ENCODE measurements at regions not wholly inside any gene's neighbourhood (a gene's known extent, or its start where the extent isn't known, plus 50 kb on each side); places are given as distances from the start of the nearest gene placed in this dataset.

DNA sequence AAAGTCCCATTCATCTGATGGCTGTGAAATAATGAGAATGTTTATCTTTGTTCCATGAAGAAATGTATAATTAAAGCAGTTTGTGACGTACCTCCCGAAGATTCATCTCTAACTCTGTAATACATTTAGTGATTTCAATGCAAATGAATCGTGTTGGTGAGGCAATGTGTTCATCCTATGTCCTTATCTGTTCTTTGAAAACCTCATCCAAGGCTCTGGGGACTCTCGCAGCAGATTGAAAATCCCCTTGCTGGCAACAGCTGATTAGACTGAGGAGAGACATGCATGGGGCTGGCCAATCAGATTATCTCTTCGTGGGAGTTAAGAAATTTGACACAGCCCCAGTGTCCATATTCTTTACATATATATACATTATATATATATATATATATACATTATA, 1095.4 kb upstream of the EEF2KMT start:
- TF ChIP-seq NFIC (IDR thresholded peaks at IDR 0.05): no peak
- TF ChIP-seq, protein P1, sequence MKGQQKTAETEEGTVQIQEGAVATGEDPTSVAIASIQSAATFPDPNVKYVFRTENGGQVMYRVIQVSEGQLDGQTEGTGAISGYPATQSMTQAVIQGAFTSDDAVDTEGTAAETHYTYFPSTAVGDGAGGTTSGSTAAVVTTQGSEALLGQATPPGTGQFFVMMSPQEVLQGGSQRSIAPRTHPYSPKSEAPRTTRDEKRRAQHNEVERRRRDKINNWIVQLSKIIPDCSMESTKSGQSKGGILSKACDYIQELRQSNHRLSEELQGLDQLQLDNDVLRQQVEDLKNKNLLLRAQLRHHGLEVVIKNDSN (IDR thresholded peaks at IDR 0.05): no peak
- TF ChIP-seq YY1 (IDR thresholded peaks at IDR 0.05; ENCODE audit: low read depth): no peak
- no peak for TF ChIP-seq EP300 (IDR thresholded peaks at IDR 0.05; ENCODE audit: borderline replicate concordance)
- no peak for TF ChIP-seq CEBPB (IDR thresholded peaks at IDR 0.05)
- no peak for TF ChIP-seq RAD21 (IDR thresholded peaks at IDR 0.05; ENCODE audit: low read depth)
- no peak for TF ChIP-seq TAF1 (IDR thresholded peaks at IDR 0.05; ENCODE audit: low read depth)
- no peak for TF ChIP-seq CREB1 (IDR thresholded peaks at IDR 0.05; ENCODE audit: low read depth)
- TF ChIP-seq, protein P2, sequence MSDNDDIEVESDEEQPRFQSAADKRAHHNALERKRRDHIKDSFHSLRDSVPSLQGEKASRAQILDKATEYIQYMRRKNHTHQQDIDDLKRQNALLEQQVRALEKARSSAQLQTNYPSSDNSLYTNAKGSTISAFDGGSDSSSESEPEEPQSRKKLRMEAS (IDR thresholded peaks at IDR 0.05): no peak
- TF ChIP-seq, protein P3, sequence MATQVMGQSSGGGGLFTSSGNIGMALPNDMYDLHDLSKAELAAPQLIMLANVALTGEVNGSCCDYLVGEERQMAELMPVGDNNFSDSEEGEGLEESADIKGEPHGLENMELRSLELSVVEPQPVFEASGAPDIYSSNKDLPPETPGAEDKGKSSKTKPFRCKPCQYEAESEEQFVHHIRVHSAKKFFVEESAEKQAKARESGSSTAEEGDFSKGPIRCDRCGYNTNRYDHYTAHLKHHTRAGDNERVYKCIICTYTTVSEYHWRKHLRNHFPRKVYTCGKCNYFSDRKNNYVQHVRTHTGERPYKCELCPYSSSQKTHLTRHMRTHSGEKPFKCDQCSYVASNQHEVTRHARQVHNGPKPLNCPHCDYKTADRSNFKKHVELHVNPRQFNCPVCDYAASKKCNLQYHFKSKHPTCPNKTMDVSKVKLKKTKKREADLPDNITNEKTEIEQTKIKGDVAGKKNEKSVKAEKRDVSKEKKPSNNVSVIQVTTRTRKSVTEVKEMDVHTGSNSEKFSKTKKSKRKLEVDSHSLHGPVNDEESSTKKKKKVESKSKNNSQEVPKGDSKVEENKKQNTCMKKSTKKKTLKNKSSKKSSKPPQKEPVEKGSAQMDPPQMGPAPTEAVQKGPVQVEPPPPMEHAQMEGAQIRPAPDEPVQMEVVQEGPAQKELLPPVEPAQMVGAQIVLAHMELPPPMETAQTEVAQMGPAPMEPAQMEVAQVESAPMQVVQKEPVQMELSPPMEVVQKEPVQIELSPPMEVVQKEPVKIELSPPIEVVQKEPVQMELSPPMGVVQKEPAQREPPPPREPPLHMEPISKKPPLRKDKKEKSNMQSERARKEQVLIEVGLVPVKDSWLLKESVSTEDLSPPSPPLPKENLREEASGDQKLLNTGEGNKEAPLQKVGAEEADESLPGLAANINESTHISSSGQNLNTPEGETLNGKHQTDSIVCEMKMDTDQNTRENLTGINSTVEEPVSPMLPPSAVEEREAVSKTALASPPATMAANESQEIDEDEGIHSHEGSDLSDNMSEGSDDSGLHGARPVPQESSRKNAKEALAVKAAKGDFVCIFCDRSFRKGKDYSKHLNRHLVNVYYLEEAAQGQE (IDR thresholded peaks at IDR 0.05; ENCODE audit: low read depth): no peak
- TF ChIP-seq TCF12 (IDR thresholded peaks at IDR 0.05; ENCODE audit: low read depth): no peak
- no peak for TF ChIP-seq TEAD4 (IDR thresholded peaks at IDR 0.05)

Data from Ishikawa (cell line).